ENCODE measurements at regions not wholly inside any gene's neighbourhood (a gene's known extent, or its start where the extent isn't known, plus 50 kb on each side); places are given as distances from the start of the nearest gene placed in this dataset.

DNA sequence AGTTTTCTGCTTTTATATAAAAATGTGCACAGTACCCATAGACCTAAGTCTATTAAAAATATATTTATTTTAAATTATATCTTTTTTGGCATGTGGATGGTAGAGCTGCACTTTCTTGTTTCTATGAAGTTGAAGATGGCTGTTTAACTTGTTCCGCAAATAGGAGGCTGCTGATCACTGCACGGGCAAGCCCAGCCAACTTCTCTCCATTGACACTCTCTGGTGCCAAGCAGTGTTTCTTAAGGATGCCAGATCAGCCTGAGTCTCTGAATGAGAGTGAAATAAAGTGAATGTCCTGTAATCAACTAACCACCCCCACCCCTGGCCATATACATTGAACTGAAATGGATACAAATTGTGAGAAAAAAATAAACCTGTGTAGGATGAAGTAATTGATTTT, 202.9 kb upstream of the KLHL1 start:
- ATAC-seq (no peak), DNase-seq (ENCODE audit: low spot score) (no peak), FAIRE-seq (no peak)
- Histone ChIP-seq H3K4me1 (ENCODE audit: insufficient read depth, low read length) (no peaks in the 10 kb centered on the region), H3K4me3 (replicated peaks in 1 of 3; ENCODE audit: insufficient read depth in 1 of 3, low read depth in 2 of 3, low read length in 3 of 3) (no peak overlapping the region), H3K9me3 (ENCODE audit: low read length) (no peaks in the 10 kb centered on the region), H3K9ac (ENCODE audit: insufficient read depth, low read depth, low read length) (no peak overlapping the region), H3K27ac (ENCODE audit: extremely low read length, insufficient read depth, low read length) (no peak overlapping the region), H3K36me3 (replicated peaks in 1 of 2; ENCODE audit: control insufficient read depth in 1 of 2, insufficient read depth in 2 of 2, low read length in 2 of 2) (no peaks in the 10 kb centered on the region), H4K20me1 (ENCODE audit: insufficient read depth, low read length) (no peaks in the 10 kb centered on the region), H2AFZ (ENCODE audit: low read length) (no peak overlapping the region), H3K4me2 (ENCODE audit: low read depth, low read length) (no peak overlapping the region), H3K27me3 (ENCODE audit: control insufficient read depth in 1 of 2, insufficient read depth in 2 of 2, low read length in 2 of 2) (no peaks in the 10 kb centered on the region), H3K79me2 (ENCODE audit: insufficient read depth, low read length) (no peaks in the 10 kb centered on the region)
- ChIA-PET POLR2A (no interaction called here), CTCF (ENCODE audit: low intra/inter-chr PET ratio, low total read pairs) (interaction anchor here (2.1 kb wide), 1 partner anchor 212 kb away, joined by 29 read pairs; no protein-coding TSS in a partner anchor)
- no TSS peak for BruUV-seq (replicated peaks)
- in situ Hi-C loops (cut with HindIII; ENCODE audit: extremely low pct_ligation_motif_present, low pct_unique_long_range_greater_than_20kb): loop anchor here (5.0 to 25.0 kb wide), 2 partner anchors 214 to 774 kb away; no protein-coding TSS in a partner anchor
- no peak for TF ChIP-seq TBX2 (CRISPR knock-in tag; IDR thresholded peaks at IDR 0.05; ENCODE audit: borderline replicate concordance)
- no peak for TF ChIP-seq ZNF230 (CRISPR knock-in tag; IDR thresholded peaks at IDR 0.05)
- no peak for TF ChIP-seq ATF1 (CRISPR knock-in tag; IDR thresholded peaks at IDR 0.05)
- TF ChIP-seq, protein P1, sequence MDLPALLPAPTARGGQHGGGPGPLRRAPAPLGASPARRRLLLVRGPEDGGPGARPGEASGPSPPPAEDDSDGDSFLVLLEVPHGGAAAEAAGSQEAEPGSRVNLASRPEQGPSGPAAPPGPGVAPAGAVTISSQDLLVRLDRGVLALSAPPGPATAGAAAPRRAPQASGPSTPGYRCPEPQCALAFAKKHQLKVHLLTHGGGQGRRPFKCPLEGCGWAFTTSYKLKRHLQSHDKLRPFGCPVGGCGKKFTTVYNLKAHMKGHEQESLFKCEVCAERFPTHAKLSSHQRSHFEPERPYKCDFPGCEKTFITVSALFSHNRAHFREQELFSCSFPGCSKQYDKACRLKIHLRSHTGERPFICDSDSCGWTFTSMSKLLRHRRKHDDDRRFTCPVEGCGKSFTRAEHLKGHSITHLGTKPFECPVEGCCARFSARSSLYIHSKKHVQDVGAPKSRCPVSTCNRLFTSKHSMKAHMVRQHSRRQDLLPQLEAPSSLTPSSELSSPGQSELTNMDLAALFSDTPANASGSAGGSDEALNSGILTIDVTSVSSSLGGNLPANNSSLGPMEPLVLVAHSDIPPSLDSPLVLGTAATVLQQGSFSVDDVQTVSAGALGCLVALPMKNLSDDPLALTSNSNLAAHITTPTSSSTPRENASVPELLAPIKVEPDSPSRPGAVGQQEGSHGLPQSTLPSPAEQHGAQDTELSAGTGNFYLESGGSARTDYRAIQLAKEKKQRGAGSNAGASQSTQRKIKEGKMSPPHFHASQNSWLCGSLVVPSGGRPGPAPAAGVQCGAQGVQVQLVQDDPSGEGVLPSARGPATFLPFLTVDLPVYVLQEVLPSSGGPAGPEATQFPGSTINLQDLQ (CRISPR knock-in tag; IDR thresholded peaks at IDR 0.05): no peak
- TF ChIP-seq CEBPZ (IDR thresholded peaks at IDR 0.05; ENCODE audit: low read length): no peak
- no peak for TF ChIP-seq ZNF616 (CRISPR knock-in tag; IDR thresholded peaks at IDR 0.05; ENCODE audit: low read depth)
- no peak for TF ChIP-seq ZNF619 (CRISPR knock-in tag; IDR thresholded peaks at IDR 0.05)
- no peak for TF ChIP-seq ZNF460 (CRISPR knock-in tag; IDR thresholded peaks at IDR 0.05; ENCODE audit: borderline replicate concordance)
- no peak for TF ChIP-seq CAMTA2 (CRISPR knock-in tag; IDR thresholded peaks at IDR 0.05; ENCODE audit: borderline replicate concordance)
- TF ChIP-seq FOXC1 (CRISPR knock-in tag; IDR thresholded peaks at IDR 0.05; ENCODE audit: borderline replicate concordance): no peak
- no peak for TF ChIP-seq ZNF44 (CRISPR knock-in tag; IDR thresholded peaks at IDR 0.05)
- TF ChIP-seq ZNF343 (CRISPR knock-in tag; IDR thresholded peaks at IDR 0.05): no peak
- TF ChIP-seq, protein P2, sequence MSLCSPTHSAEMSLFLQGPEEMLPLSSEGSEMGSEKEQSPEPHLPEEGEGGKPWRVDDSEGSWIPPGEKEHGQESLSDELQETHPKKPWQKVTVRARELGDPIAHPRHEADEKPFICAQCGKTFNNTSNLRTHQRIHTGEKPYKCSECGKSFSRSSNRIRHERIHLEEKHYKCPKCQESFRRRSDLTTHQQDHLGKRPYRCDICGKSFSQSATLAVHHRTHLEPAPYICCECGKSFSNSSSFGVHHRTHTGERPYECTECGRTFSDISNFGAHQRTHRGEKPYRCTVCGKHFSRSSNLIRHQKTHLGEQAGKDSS (CRISPR knock-in tag; IDR thresholded peaks at IDR 0.05; ENCODE audit: borderline replicate concordance, low read depth): no peak
- TF ChIP-seq TOPORS (CRISPR knock-in tag; IDR thresholded peaks at IDR 0.05): no peak
- TF ChIP-seq, protein P3, sequence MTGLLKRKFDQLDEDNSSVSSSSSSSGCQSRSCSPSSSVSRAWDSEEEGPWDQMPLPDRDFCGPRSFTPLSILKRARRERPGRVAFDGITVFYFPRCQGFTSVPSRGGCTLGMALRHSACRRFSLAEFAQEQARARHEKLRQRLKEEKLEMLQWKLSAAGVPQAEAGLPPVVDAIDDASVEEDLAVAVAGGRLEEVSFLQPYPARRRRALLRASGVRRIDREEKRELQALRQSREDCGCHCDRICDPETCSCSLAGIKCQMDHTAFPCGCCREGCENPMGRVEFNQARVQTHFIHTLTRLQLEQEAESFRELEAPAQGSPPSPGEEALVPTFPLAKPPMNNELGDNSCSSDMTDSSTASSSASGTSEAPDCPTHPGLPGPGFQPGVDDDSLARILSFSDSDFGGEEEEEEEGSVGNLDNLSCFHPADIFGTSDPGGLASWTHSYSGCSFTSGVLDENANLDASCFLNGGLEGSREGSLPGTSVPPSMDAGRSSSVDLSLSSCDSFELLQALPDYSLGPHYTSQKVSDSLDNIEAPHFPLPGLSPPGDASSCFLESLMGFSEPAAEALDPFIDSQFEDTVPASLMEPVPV (CRISPR knock-in tag; IDR thresholded peaks at IDR 0.05): no peak
- no peak for TF ChIP-seq ZNF776 (CRISPR knock-in tag; IDR thresholded peaks at IDR 0.05)
- no peak for TF ChIP-seq TRIM24 (CRISPR knock-in tag; IDR thresholded peaks at IDR 0.05)
- intact Hi-C loops (cut with micrococcal nuclease; ENCODE audit: unreplicated experiment): no loop called here
- 51% methylated on average over 2 of the region's 2 CpGs for WGBS (ENCODE audit: low lambda C conversion rate)
